Prostate gland (tissue), 2 donors: ENCODE measurements at regions not wholly inside any gene's neighbourhood (a gene's known extent, or its start where the extent isn't known, plus 50 kb on each side); places are given as distances from the start of the nearest gene placed in this dataset.

ENCODE experiments used
- DNase-seq: peaks from one replicate; pipeline ENCODE4 v3.0.0-alpha.2; 2019; ENCODE audit warnings: low spot score
- H3K27ac ChIP-seq, 2 donors: fragments of 200-600 bp; sonication (generic); 2 replicates each; pipeline ENCODE4 v1.5.1; 2017 to 2019
- H3K27me3 ChIP-seq: fragments of 200-600 bp; sonication (generic); replicated peaks from 2 replicates; pipeline ENCODE4 v1.5.1; 2019; ENCODE audit not compliant: insufficient read depth
- H3K36me3 ChIP-seq, 2 donors: fragments of 200-600 bp; sonication (generic); 1 replicate in 1 of 2; 2 replicates in 1 of 2; pipeline versions ENCODE4 v1.5.1 to v1.8.1; 2017 to 2019
- H3K4me1 ChIP-seq: fragments of 200-600 bp; sonication (generic); replicated peaks from 2 replicates; pipeline ENCODE4 v1.5.1; 2019
- H3K4me3 ChIP-seq, 2 donors: fragments of 200-600 bp; sonication (generic); 2 replicates each; pipeline ENCODE4 v1.5.1; 2017 to 2019
- H3K9me3 ChIP-seq: fragments of 200-600 bp; sonication (generic); 2 replicates; pipeline ENCODE4 v1.5.1; 2017
- POLR2A ChIP-seq: fragments of 450-650 bp; IDR thresholded peaks from one replicate; pipeline ENCODE4 v1.6.1; 2016; ENCODE audit warnings: antibody characterized with exemption, mild to moderate bottlenecking
- POLR2AphosphoS5 ChIP-seq: sonication (generic); formaldehyde crosslinking; IDR thresholded peaks from one replicate; pipeline ENCODE4 v1.6.1; 2017; ENCODE audit warnings: antibody characterized with exemption
- WGBS: methylation state at CpG from one replicate; pipeline ENCODE4 v1.1.5; 2018; 5-methylcytosine and 5-hydroxymethylcytosine counted together
- intact Hi-C: fragments of 100-400 bp; cut with DNase I; formaldehyde crosslinking; loops from one replicate; pipeline ENCODE4 v1.14.2; 2022
- TF ChIP-seq, protein P1 (sequence below), 4 experiments: fragments of 200-600 bp in 2 of 4; fragments of 450-650 bp in 2 of 4; sonication (generic) in 2 of 4; IDR thresholded peaks; 1 replicate in 3 of 4; 2 replicates in 1 of 4; pipeline ENCODE4 v1.5.1; 2016 to 2019; ENCODE audit warnings: antibody characterized with exemption in 4 of 4, mild to moderate bottlenecking in 2 of 4, moderate library complexity in 2 of 4

- DNase-seq = no peak
- intact Hi-C loops = no loop called here
Measured at GRCh38 chr18:78408623-78409022, 571.0 kb upstream of the SALL3 start.

DNA sequence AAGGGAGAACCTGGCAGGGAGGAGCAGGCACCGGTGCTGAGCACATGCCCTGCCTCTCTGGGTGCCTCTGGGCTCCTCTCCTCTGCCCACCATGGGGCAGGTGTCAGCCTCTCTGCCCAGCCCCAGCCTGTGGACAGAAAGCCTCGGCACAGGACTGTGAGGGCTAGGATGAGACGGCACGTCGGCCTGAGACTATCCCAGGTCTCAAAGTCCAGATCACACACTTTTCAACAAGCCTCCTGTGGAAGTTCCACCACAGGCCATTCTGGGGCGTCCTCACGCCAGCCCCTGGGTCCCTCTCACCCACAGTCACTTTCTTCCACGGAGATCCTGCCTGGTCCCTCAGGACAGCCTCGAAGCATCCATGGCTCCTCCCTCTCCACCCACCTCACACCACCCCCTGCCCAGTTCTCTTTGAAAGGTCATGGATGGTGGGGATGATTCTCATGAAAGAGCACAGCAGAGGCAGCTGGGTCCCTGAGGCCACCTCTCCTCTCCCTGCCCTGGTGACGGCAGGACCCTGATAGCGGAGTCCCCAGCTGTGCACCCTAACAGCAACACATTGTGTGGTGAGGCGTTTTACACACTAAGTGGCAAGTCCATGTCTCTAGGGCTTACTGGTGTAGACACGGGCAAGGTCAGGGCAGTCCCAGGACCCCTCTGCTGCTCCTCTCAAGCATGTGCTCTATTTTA lies 569.4 kb upstream of the SALL3 start:
- Histone ChIP-seq H3K4me3 (no peak overlapping the region), H3K4me1 (peaks cover 4% of the 10 kb centered on the region), H3K36me3 (no peaks in the 10 kb centered on the region), H3K27ac (no peak overlapping the region), H3K27me3 (no peaks in the 10 kb centered on the region), H3K9me3 (no peaks in the 10 kb centered on the region)
- TF ChIP-seq POLR2A (no peak), POLR2AphosphoS5 (no peak)
- TF ChIP-seq, protein P1, sequence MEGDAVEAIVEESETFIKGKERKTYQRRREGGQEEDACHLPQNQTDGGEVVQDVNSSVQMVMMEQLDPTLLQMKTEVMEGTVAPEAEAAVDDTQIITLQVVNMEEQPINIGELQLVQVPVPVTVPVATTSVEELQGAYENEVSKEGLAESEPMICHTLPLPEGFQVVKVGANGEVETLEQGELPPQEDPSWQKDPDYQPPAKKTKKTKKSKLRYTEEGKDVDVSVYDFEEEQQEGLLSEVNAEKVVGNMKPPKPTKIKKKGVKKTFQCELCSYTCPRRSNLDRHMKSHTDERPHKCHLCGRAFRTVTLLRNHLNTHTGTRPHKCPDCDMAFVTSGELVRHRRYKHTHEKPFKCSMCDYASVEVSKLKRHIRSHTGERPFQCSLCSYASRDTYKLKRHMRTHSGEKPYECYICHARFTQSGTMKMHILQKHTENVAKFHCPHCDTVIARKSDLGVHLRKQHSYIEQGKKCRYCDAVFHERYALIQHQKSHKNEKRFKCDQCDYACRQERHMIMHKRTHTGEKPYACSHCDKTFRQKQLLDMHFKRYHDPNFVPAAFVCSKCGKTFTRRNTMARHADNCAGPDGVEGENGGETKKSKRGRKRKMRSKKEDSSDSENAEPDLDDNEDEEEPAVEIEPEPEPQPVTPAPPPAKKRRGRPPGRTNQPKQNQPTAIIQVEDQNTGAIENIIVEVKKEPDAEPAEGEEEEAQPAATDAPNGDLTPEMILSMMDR (IDR thresholded peaks at IDR 0.05) = no peak
- DNase-seq = no peak
- WGBS = 96% methylated on average over 13 of the region's 13 CpGs
- intact Hi-C loops = no loop called here

More at GRCh38 chr18:78408623-78409022, 571.0 kb upstream of the SALL3 start:
- TF ChIP-seq, protein P1 (IDR thresholded peaks at IDR 0.05) = no peak
- TF ChIP-seq POLR2A (no peak), POLR2AphosphoS5 (no peak)
- Histone ChIP-seq H3K4me3 (no peak overlapping the region), H3K27ac (no peak overlapping the region), H3K36me3 (no peaks in the 10 kb centered on the region), H3K9me3 (no peaks in the 10 kb centered on the region), H3K27me3 (no peaks in the 10 kb centered on the region), H3K4me1 (peaks cover 4% of the 10 kb centered on the region)
- 80% methylated on average over 17 of the region's 17 CpGs for WGBS

- DNase-seq = no peak
- WGBS = 86% methylated on average over 6 of the region's 6 CpGs
- no peaks in the 10 kb centered on the region for H3K36me3 ChIP-seq
- H3K4me1 ChIP-seq = peaks cover 4% of the 10 kb centered on the region
- H3K27ac ChIP-seq = no peak overlapping the region
- H3K9me3 ChIP-seq = no peaks in the 10 kb centered on the region
- no peak overlapping the region for H3K4me3 ChIP-seq
- no peaks in the 10 kb centered on the region for H3K27me3 ChIP-seq
- intact Hi-C loops = no loop called here
- TF ChIP-seq, protein P1 (IDR thresholded peaks at IDR 0.05) = no peak
- TF ChIP-seq POLR2AphosphoS5 = no peak
- TF ChIP-seq POLR2A = no peak
Measured at GRCh38 chr18:78411539-78411938, 568.1 kb upstream of the SALL3 start.

DNA sequence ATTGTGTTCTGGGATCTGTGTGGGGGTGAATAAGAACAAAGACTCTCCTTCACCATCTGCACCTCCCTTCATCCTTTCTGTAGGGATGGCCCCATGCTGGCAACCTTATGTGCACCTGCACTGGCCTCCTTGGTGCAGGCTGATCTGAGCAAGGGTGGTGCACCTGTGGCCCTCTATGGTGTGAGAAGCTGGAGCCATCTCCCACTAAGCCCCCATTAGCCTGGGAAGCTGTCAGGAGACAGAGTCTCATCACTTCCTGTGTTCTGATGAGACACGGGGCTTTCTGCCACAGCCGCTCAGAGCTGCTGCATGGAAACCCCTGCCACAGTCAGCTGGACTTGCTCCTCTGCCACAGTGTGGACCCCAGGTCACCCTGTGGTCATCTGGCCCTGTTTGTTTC lies 565.3 kb upstream of the SALL3 start:
- intact Hi-C loops = no loop called here
- no peaks in the 10 kb centered on the region for H3K9me3 ChIP-seq
- H3K27me3 ChIP-seq = no peaks in the 10 kb centered on the region
- no peaks in the 10 kb centered on the region for H3K4me1 ChIP-seq
- H3K36me3 ChIP-seq = no peaks in the 10 kb centered on the region
- TF ChIP-seq POLR2A = no peak
- TF ChIP-seq POLR2AphosphoS5 = no peak
- TF ChIP-seq, protein P1 (IDR thresholded peaks at IDR 0.05) = no peak
- no peak for DNase-seq
- WGBS = 83% methylated on average over 2 of the region's 2 CpGs
- no peak overlapping the region for H3K27ac ChIP-seq
- no peak overlapping the region for H3K4me3 ChIP-seq

DNA sequence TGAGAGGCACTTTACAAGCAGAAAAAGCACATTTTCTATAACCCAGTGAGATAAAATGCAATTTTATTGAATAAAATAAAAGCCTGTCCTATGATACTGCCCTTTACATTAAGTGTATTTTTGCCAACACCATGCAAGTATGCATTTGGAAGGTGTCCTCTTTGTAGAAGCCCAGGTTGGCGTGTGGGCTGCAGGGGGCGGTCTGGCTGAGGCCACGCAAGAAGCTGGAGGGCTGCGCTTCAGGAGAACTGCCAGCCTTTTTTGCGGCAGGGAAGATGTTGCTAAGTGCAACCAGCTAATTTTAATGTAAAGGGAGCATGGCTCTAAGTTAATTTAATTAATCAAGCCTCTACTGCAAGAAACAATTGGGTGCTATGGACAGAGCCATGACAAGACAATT lies 562.8 kb upstream of the SALL3 start:
- no peak for DNase-seq
- WGBS = 98% methylated on average over 5 of the region's 5 CpGs
- no peak overlapping the region for H3K4me3 ChIP-seq
- no peak for TF ChIP-seq POLR2A
- TF ChIP-seq, protein P1 (IDR thresholded peaks at IDR 0.05) = no peak
- TF ChIP-seq POLR2AphosphoS5 = no peak
- intact Hi-C loops = no loop called here
- no peaks in the 10 kb centered on the region for H3K9me3 ChIP-seq
- no peaks in the 10 kb centered on the region for H3K36me3 ChIP-seq
- no peaks in the 10 kb centered on the region for H3K4me1 ChIP-seq
- no peaks in the 10 kb centered on the region for H3K27me3 ChIP-seq
- H3K27ac ChIP-seq = no peak overlapping the region
